Ascending aorta (tissue), 2 donors: ENCODE measurements at regions not wholly inside any gene's neighbourhood (a gene's known extent, or its start where the extent isn't known, plus 50 kb on each side); places are given as distances from the start of the nearest gene placed in this dataset.

ENCODE experiments used
- DNase-seq, 2 donors: peaks; one replicate each; pipeline ENCODE4 v3.0.0-alpha.2; 2019; ENCODE audit warnings: low spot score in 2 of 2
- H3K27ac ChIP-seq, 2 donors: fragments of 200-600 bp; sonication (generic); one replicate each; pipeline ENCODE4 v1.5.1; 2016 to 2017; ENCODE audit warnings: mild to moderate bottlenecking in 1 of 2
- H3K27me3 ChIP-seq: fragments of 200-600 bp; sonication (generic); one replicate; pipeline ENCODE4 v1.5.1; 2017
- H3K36me3 ChIP-seq, 2 donors: fragments of 200-600 bp; sonication (generic); one replicate each; pipeline ENCODE4 v1.5.1; 2016
- H3K4me1 ChIP-seq, 2 donors: fragments of 200-600 bp; sonication (generic); one replicate each; pipeline ENCODE4 v1.5.1; 2016 to 2017; ENCODE audit warnings: mild to moderate bottlenecking in 1 of 2
- H3K4me3 ChIP-seq, 2 donors: fragments of 200-600 bp; sonication (generic); one replicate each; pipeline ENCODE4 v1.5.1; 2016 to 2017; ENCODE audit warnings: mild to moderate bottlenecking in 1 of 2
- H3K9me3 ChIP-seq, 2 donors: fragments of 200-600 bp; sonication (generic); one replicate each; pipeline ENCODE4 v1.5.1; 2016
- CTCF ChIP-seq, 3 experiments: fragments of 200-600 bp in 2 of 3; fragments of 450-650 bp in 1 of 3; sonication (generic) in 2 of 3; IDR thresholded peaks; one replicate each; pipeline ENCODE4 v1.5.1; 2016 to 2019; ENCODE audit warnings: antibody characterized with exemption in 3 of 3, mild to moderate bottlenecking in 1 of 3, moderate library complexity in 1 of 3
- intact Hi-C: fragments of 100-400 bp; cut with DNase I; formaldehyde crosslinking; loops from one replicate; pipeline ENCODE4 v1.15.1; 2023

- no peak for TF ChIP-seq CTCF (IDR thresholded peaks at IDR 0.05)
- Histone ChIP-seq H3K4me3 (no peak overlapping the region), H3K9me3 (no peaks in the 10 kb centered on the region), H3K4me1 (no peaks in the 10 kb centered on the region), H3K27me3 (no peaks in the 10 kb centered on the region), H3K27ac (no peak overlapping the region), H3K36me3 (no peaks in the 10 kb centered on the region)
- intact Hi-C loops, result no loop called here
- DNase-seq, result no peak
Observed at GRCh38 chr14:27917896-27918295, 848.7 kb upstream of the FOXG1 start.

DNA sequence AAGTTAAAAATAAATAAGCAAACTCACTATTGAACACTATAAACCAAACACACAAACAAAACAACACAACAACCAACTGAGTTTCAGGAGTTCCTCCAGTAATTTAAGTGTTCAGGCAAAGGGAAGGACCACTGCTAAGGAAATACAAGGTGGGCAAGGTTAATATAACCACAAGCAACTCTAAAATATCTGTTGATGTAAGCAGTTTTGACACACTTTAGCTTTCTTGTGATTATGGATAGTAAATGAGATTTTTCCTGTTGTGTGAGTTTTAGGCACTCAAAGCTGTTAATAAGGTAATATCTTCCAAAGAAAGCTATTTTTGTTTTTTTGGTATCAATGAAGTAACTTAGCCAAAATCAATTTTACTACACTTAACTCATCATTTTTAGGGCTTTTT is 839.1 kb upstream of the FOXG1 start:
- no peak for TF ChIP-seq CTCF (IDR thresholded peaks at IDR 0.05)
- no peaks in the 10 kb centered on the region for H3K36me3 ChIP-seq

DNA sequence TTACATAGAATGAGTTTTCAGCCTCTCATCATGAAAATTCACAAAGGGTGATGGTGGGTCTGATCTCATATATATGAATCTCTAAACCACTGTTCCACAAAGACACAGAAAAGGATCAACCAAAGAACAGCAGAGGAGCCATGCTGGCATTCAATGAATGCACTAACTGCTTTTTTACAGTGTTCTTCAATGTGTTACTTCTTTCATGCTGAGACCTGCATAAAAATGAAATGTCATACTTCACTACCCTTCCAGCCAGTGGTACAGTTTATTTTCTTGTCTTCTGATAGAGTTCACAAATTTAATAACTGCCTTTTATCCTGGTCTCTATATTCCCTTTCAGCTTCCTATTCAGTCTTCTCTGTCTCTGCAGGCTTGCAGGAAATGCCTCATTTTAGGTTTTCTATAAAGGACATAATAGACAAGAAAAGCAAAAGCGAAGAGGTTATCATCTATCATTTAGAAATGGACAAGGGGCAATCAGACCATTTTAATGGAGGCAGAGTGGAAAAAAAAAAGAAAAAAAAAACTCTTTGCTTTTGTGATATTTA is 836.7 kb upstream of the FOXG1 start:
- H3K36me3 ChIP-seq, result no peaks in the 10 kb centered on the region
- no peaks in the 10 kb centered on the region for H3K4me1 ChIP-seq
- intact Hi-C loops, result no loop called here
- H3K27ac ChIP-seq, result no peak overlapping the region
- no peak overlapping the region for H3K4me3 ChIP-seq
- no peak for DNase-seq
- no peaks in the 10 kb centered on the region for H3K9me3 ChIP-seq
- no peaks in the 10 kb centered on the region for H3K27me3 ChIP-seq
- no peak for TF ChIP-seq CTCF (IDR thresholded peaks at IDR 0.05)

More for the DNA sequence above, 839.1 kb upstream of the FOXG1 start:
- DNase-seq, result no peak
- Histone ChIP-seq H3K9me3 (no peaks in the 10 kb centered on the region), H3K27ac (no peak overlapping the region), H3K27me3 (no peaks in the 10 kb centered on the region), H3K4me3 (no peak overlapping the region), H3K4me1 (no peaks in the 10 kb centered on the region)
- intact Hi-C loops, result no loop called here

DNA sequence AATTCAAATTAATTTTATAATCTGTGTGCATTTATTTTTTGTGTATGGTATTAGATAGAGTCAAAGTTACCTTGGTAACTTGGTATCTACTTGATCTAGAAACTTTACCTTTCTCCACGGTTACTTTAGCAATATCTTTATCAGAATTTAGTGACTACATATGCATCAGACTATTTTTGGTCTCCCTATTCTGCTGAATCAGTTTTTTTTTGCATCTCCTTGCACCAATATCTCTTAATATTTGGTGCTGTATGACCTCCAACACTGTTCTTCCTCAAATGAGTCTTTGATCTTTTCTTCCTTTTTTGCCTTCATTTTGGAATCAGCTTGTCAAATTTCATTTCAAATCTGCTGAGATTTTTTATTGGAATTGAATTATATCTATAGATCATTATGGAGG is 828.2 kb upstream of the FOXG1 start:
- H3K4me1 ChIP-seq, result no peaks in the 10 kb centered on the region
- H3K4me3 ChIP-seq, result no peak overlapping the region
- no peaks in the 10 kb centered on the region for H3K36me3 ChIP-seq
- H3K9me3 ChIP-seq, result no peaks in the 10 kb centered on the region
- no peak overlapping the region for H3K27ac ChIP-seq
- DNase-seq, result no peak
- no peaks in the 10 kb centered on the region for H3K27me3 ChIP-seq
- intact Hi-C loops, result no loop called here
- TF ChIP-seq CTCF (IDR thresholded peaks at IDR 0.05), result no peak

GRCh38 chr14:27945512-27945911 is 821.1 kb upstream of the FOXG1 start:
- intact Hi-C loops, result no loop called here
- H3K27me3 ChIP-seq, result no peaks in the 10 kb centered on the region
- DNase-seq, result no peak
- H3K4me3 ChIP-seq, result no peak overlapping the region
- TF ChIP-seq CTCF (IDR thresholded peaks at IDR 0.05), result no peak
- no peaks in the 10 kb centered on the region for H3K9me3 ChIP-seq
- no peaks in the 10 kb centered on the region for H3K4me1 ChIP-seq
- H3K27ac ChIP-seq, result no peak overlapping the region
- H3K36me3 ChIP-seq, result no peaks in the 10 kb centered on the region

- no peak for DNase-seq
Observed at GRCh38 chr14:27958757-27959156, 807.8 kb upstream of the FOXG1 start.

More at GRCh38 chr14:27958757-27959156, 807.8 kb upstream of the FOXG1 start:
- TF ChIP-seq CTCF (IDR thresholded peaks at IDR 0.05), result no peak
- Histone ChIP-seq H3K27me3 (no peaks in the 10 kb centered on the region), H3K36me3 (no peaks in the 10 kb centered on the region), H3K9me3 (no peaks in the 10 kb centered on the region), H3K27ac (no peak overlapping the region), H3K4me3 (no peak overlapping the region), H3K4me1 (no peaks in the 10 kb centered on the region)
- intact Hi-C loops, result no loop called here
